GM06990 (cell line): ENCODE measurements at regions not wholly inside any gene's neighbourhood (a gene's known extent, or its start where the extent isn't known, plus 50 kb on each side); places are given as distances from the start of the nearest gene placed in this dataset.

Source experiments
- DNase-seq: peaks from one replicate; pipeline ENCODE4 v3.0.0-alpha.2; 2011; ENCODE audit not compliant: insufficient read length; ENCODE audit errors: extremely low read depth
- H3K27me3 ChIP-seq: replicated peaks from 2 replicates; pipeline ENCODE4 v1.6.0; 2011; ENCODE audit warnings: low read length; ENCODE audit not compliant: control insufficient read depth, insufficient read depth
- H3K36me3 ChIP-seq: 2 replicates; pipeline ENCODE4 v1.5.1; 2011; ENCODE audit warnings: low read length; ENCODE audit not compliant: control insufficient read depth, insufficient read depth
- H3K4me3 ChIP-seq: replicated peaks from 2 replicates; pipeline ENCODE4 v1.5.1; 2011; ENCODE audit warnings: low read depth, mild to moderate bottlenecking, control low read depth, low read length
- CTCF ChIP-seq: IDR thresholded peaks from 2 replicates; pipeline ENCODE4 v1.5.1; 2011; ENCODE audit warnings: low read length, control low read depth, mild to moderate bottlenecking, inconsistent platforms; ENCODE audit not compliant: insufficient read depth, poor library complexity, severe bottlenecking

- no peak overlapping the region for H3K4me3 ChIP-seq
- no peaks in the 10 kb centered on the region for H3K27me3 ChIP-seq
- no peak for DNase-seq
- no peaks in the 10 kb centered on the region for H3K36me3 ChIP-seq
- TF ChIP-seq CTCF: no peak
Observed at GRCh38 chr5:121189342-121190305, 662.1 kb upstream of the FTMT start.

- TF ChIP-seq CTCF: no peak
- no peaks in the 10 kb centered on the region for H3K36me3 ChIP-seq
- H3K27me3 ChIP-seq: no peaks in the 10 kb centered on the region
- no peak for DNase-seq
- no peak overlapping the region for H3K4me3 ChIP-seq
Observed at GRCh38 chr5:121199216-121199999, 652.3 kb upstream of the FTMT start.

- no peaks in the 10 kb centered on the region for H3K27me3 ChIP-seq
- DNase-seq: no peak
- TF ChIP-seq CTCF: no peak
- H3K4me3 ChIP-seq: no peak overlapping the region
- no peaks in the 10 kb centered on the region for H3K36me3 ChIP-seq
Observed at GRCh38 chr5:121218086-121218485, 633.6 kb upstream of the FTMT start.

GRCh38 chr5:121221483-121221882, 630.2 kb upstream of the FTMT start:
- Histone ChIP-seq H3K4me3 (no peak overlapping the region), H3K27me3 (no peaks in the 10 kb centered on the region), H3K36me3 (no peaks in the 10 kb centered on the region)
- no peak for TF ChIP-seq CTCF
- DNase-seq: no peak

- no peak for DNase-seq
- no peak overlapping the region for H3K4me3 ChIP-seq
- H3K27me3 ChIP-seq: no peaks in the 10 kb centered on the region
- no peaks in the 10 kb centered on the region for H3K36me3 ChIP-seq
- TF ChIP-seq CTCF: no peak
Observed at GRCh38 chr5:121226765-121227164, 624.9 kb upstream of the FTMT start.
